Activated CD4-positive, alpha-beta memory T cell treated with anti-CD3 and anti-CD28 coated beads for 36 hours (primary cell): ENCODE measurements at regions not wholly inside any gene's neighbourhood (a gene's known extent, or its start where the extent isn't known, plus 50 kb on each side); places are given as distances from the start of the nearest gene placed in this dataset.
A peak's percentile ranks its signal among the peaks of the same experiment; 100 is the strongest.

ENCODE experiments used
- CTCF ChIA-PET: fragments of 350-600 bp; sonication (Branson Sonifier 250); formaldehyde crosslinking; loops from one replicate; lab custom pipeline; 2021; ENCODE audit warnings: antibody characterized with exemption, inconsistent platforms; lab: Charles Lee
- POLR2A ChIA-PET: fragments of 350-600 bp; sonication (Branson Sonifier 250); formaldehyde crosslinking; loops from one replicate; lab custom pipeline; 2021; ENCODE audit warnings: antibody characterized with exemption; lab: Charles Lee
- DNase-seq: peaks from one replicate; pipeline ENCODE4 v3.0.0-alpha.2; 2020
- H3K27ac Mint-ChIP-seq: one replicate; pipeline ENCODE4 v1.8.0; 2021; ENCODE audit warnings: mixed read lengths
- H3K27me3 Mint-ChIP-seq: one replicate; pipeline ENCODE4 v1.8.0; 2021; ENCODE audit warnings: mixed read lengths
- H3K36me3 Mint-ChIP-seq: one replicate; pipeline ENCODE4 v1.8.0; 2021; ENCODE audit warnings: mixed read lengths
- H3K4me1 Mint-ChIP-seq: one replicate; pipeline ENCODE4 v1.8.0; 2021; ENCODE audit warnings: low read depth, mixed read lengths
- H3K4me3 Mint-ChIP-seq: one replicate; pipeline ENCODE4 v1.8.0; 2021; ENCODE audit warnings: mild to moderate bottlenecking, mixed read lengths
- H3K9me3 Mint-ChIP-seq: one replicate; pipeline ENCODE4 v1.8.0; 2021; ENCODE audit warnings: mixed read lengths
- intact Hi-C: fragments of 100-400 bp; cut with micrococcal nuclease; formaldehyde crosslinking; loops from one replicate; pipeline ENCODE4 v1.15.1; 2023

GRCh38 chr2:7930800-7931635 is 750.8 kb upstream of the ID2 start:
- H3K4me1 Mint-ChIP-seq = peaks cover 31% of the 10 kb centered on the region
- H3K27ac Mint-ChIP-seq = peak overlapping the region; percentile 88
- POLR2A ChIA-PET = interaction anchor here (0.7 to 1.1 kb wide), 3 partner anchors 105 to 613 kb away, joined by 3 to 6 read pairs (median 5); no protein-coding TSS in a partner anchor
- peak overlapping the region; percentile 1 for H3K4me3 Mint-ChIP-seq
- H3K9me3 Mint-ChIP-seq = peaks cover 18% of the 10 kb centered on the region
- intact Hi-C loops = loop anchor here (1.0 to 10.0 kb wide), 16 partner anchors 8 to 751 kb away; partner anchors contain the start of gene ID2
- H3K27me3 Mint-ChIP-seq = peaks cover 3% of the 10 kb centered on the region
- CTCF ChIA-PET = interaction anchor here (0.8 to 1.0 kb wide), 2 partner anchors 9 to 83 kb away, joined by 3 to 4 read pairs; no protein-coding TSS in a partner anchor
- peak; percentile 62 for DNase-seq
- H3K36me3 Mint-ChIP-seq = peaks cover 9% of the 10 kb centered on the region

- DNase-seq = peak; percentile 13
- intact Hi-C loops = loop anchor here (1.0 to 10.0 kb wide), 16 partner anchors 7 to 750 kb away; partner anchors contain the start of gene ID2
- Mint-ChIP-seq H3K4me1 (peaks cover 31% of the 10 kb centered on the region), H3K36me3 (peaks cover 9% of the 10 kb centered on the region), H3K27me3 (peaks cover 3% of the 10 kb centered on the region), H3K9me3 (peaks cover 18% of the 10 kb centered on the region), H3K4me3 (no peak overlapping the region), H3K27ac (peak overlapping the region; percentile 88)
- ChIA-PET CTCF (interaction anchor here (0.6 to 1.0 kb wide), 3 partner anchors 8 to 259 kb away, joined by 3 to 4 read pairs (median 4); no protein-coding TSS in a partner anchor), POLR2A (interaction anchor here (1.1 to 1.5 kb wide), 2 partner anchors 159 to 612 kb away, joined by 3 to 5 read pairs; no protein-coding TSS in a partner anchor)
Measured at GRCh38 chr2:7931808-7932207, 750.0 kb upstream of the ID2 start.

GRCh38 chr2:7933672-7934071 is 748.2 kb upstream of the ID2 start:
- Mint-ChIP-seq H3K36me3 (peaks cover 9% of the 10 kb centered on the region), H3K27me3 (peaks cover 7% of the 10 kb centered on the region), H3K9me3 (peaks cover 18% of the 10 kb centered on the region), H3K4me1 (peaks cover 32% of the 10 kb centered on the region), H3K4me3 (no peak overlapping the region), H3K27ac (no peak overlapping the region)
- CTCF ChIA-PET = no interaction called here
- POLR2A ChIA-PET = no interaction called here
- DNase-seq = no peak
- intact Hi-C loops = loop anchor here (5.0 to 10.0 kb wide), 6 partner anchors 191 to 749 kb away; partner anchors contain the start of gene ID2

GRCh38 chr2:7934476-7934875 is 747.4 kb upstream of the ID2 start:
- H3K9me3 Mint-ChIP-seq = peaks cover 18% of the 10 kb centered on the region
- peaks cover 9% of the 10 kb centered on the region for H3K36me3 Mint-ChIP-seq
- intact Hi-C loops = loop anchor here (5.0 to 10.0 kb wide), 6 partner anchors 192 to 748 kb away; partner anchors contain the start of gene ID2
- no peak for DNase-seq
- peaks cover 7% of the 10 kb centered on the region for H3K27me3 Mint-ChIP-seq
- CTCF ChIA-PET = no interaction called here
- POLR2A ChIA-PET = no interaction called here
- no peak overlapping the region for H3K4me3 Mint-ChIP-seq
- H3K4me1 Mint-ChIP-seq = peaks cover 38% of the 10 kb centered on the region
- H3K27ac Mint-ChIP-seq = no peak overlapping the region

GRCh38 chr2:7937082-7937481 is 744.8 kb upstream of the ID2 start:
- Mint-ChIP-seq H3K4me1 (peaks cover 32% of the 10 kb centered on the region), H3K27me3 (peaks cover 7% of the 10 kb centered on the region), H3K27ac (no peak overlapping the region), H3K4me3 (no peak overlapping the region), H3K36me3 (no peaks in the 10 kb centered on the region), H3K9me3 (peaks cover 5% of the 10 kb centered on the region)
- no peak for DNase-seq
- ChIA-PET CTCF (no interaction called here), POLR2A (no interaction called here)
- intact Hi-C loops = loop anchor here (10.0 kb wide), 1 partner anchor 242 kb away; no protein-coding TSS in a partner anchor

- DNase-seq = no peak
- ChIA-PET POLR2A (no interaction called here), CTCF (no interaction called here)
- H3K9me3 Mint-ChIP-seq = no peaks in the 10 kb centered on the region
- H3K27ac Mint-ChIP-seq = no peak overlapping the region
- peaks cover 21% of the 10 kb centered on the region for H3K4me1 Mint-ChIP-seq
- peaks cover 6% of the 10 kb centered on the region for H3K27me3 Mint-ChIP-seq
- intact Hi-C loops = no loop called here
- H3K4me3 Mint-ChIP-seq = no peak overlapping the region
- H3K36me3 Mint-ChIP-seq = no peaks in the 10 kb centered on the region
Measured at GRCh38 chr2:7940723-7941122, 741.1 kb upstream of the ID2 start.

- peaks cover 21% of the 10 kb centered on the region for H3K4me1 Mint-ChIP-seq
- no peaks in the 10 kb centered on the region for H3K36me3 Mint-ChIP-seq
- intact Hi-C loops = no loop called here
- DNase-seq = no peak
- H3K27ac Mint-ChIP-seq = no peak overlapping the region
- ChIA-PET CTCF (no interaction called here), POLR2A (no interaction called here)
- H3K4me3 Mint-ChIP-seq = no peak overlapping the region
- no peaks in the 10 kb centered on the region for H3K27me3 Mint-ChIP-seq
- H3K9me3 Mint-ChIP-seq = no peaks in the 10 kb centered on the region
Measured at GRCh38 chr2:7943446-7943845, 738.4 kb upstream of the ID2 start.

- Mint-ChIP-seq H3K9me3 (no peaks in the 10 kb centered on the region), H3K4me3 (no peak overlapping the region), H3K36me3 (no peaks in the 10 kb centered on the region), H3K27me3 (no peaks in the 10 kb centered on the region), H3K4me1 (peaks cover 9% of the 10 kb centered on the region), H3K27ac (no peak overlapping the region)
- CTCF ChIA-PET = interaction anchor here (1.6 kb wide), 1 partner anchor 98 kb away, joined by 3 read pairs; no protein-coding TSS in a partner anchor
- POLR2A ChIA-PET = no interaction called here
- intact Hi-C loops = no loop called here
- no peak for DNase-seq
Measured at GRCh38 chr2:7945026-7945425, 736.8 kb upstream of the ID2 start.

GRCh38 chr2:7950035-7950612 is 731.7 kb upstream of the ID2 start:
- Mint-ChIP-seq H3K4me1 (no peaks in the 10 kb centered on the region), H3K27me3 (no peaks in the 10 kb centered on the region), H3K9me3 (no peaks in the 10 kb centered on the region), H3K27ac (no peak overlapping the region), H3K36me3 (no peaks in the 10 kb centered on the region), H3K4me3 (no peak overlapping the region)
- intact Hi-C loops = no loop called here
- ChIA-PET POLR2A (interaction anchor here (0.6 kb wide), 1 partner anchor 333 kb away, joined by 3 read pairs; no protein-coding TSS in a partner anchor), CTCF (no interaction called here)
- no peak for DNase-seq

GRCh38 chr2:7951001-7951400 is 730.9 kb upstream of the ID2 start:
- Mint-ChIP-seq H3K4me1 (no peaks in the 10 kb centered on the region), H3K27ac (no peak overlapping the region), H3K36me3 (no peaks in the 10 kb centered on the region), H3K9me3 (no peaks in the 10 kb centered on the region), H3K27me3 (no peaks in the 10 kb centered on the region), H3K4me3 (no peak overlapping the region)
- intact Hi-C loops = no loop called here
- no peak for DNase-seq
- ChIA-PET POLR2A (no interaction called here), CTCF (interaction anchor here (0.7 kb wide), 1 partner anchor 218 kb away, joined by 3 read pairs; no protein-coding TSS in a partner anchor)

- no peak overlapping the region for H3K4me3 Mint-ChIP-seq
- CTCF ChIA-PET = interaction anchor here (0.7 kb wide), 1 partner anchor 218 kb away, joined by 3 read pairs; no protein-coding TSS in a partner anchor
- no peak overlapping the region for H3K27ac Mint-ChIP-seq
- H3K27me3 Mint-ChIP-seq = no peaks in the 10 kb centered on the region
- POLR2A ChIA-PET = no interaction called here
- DNase-seq = no peak
- no peaks in the 10 kb centered on the region for H3K4me1 Mint-ChIP-seq
- H3K36me3 Mint-ChIP-seq = no peaks in the 10 kb centered on the region
- intact Hi-C loops = no loop called here
- no peaks in the 10 kb centered on the region for H3K9me3 Mint-ChIP-seq
Measured at GRCh38 chr2:7951490-7951889, 730.4 kb upstream of the ID2 start.
